ENCODE measurements at regions not wholly inside any gene's neighbourhood (a gene's known extent, or its start where the extent isn't known, plus 50 kb on each side); places are given as distances from the start of the nearest gene placed in this dataset.

DNA sequence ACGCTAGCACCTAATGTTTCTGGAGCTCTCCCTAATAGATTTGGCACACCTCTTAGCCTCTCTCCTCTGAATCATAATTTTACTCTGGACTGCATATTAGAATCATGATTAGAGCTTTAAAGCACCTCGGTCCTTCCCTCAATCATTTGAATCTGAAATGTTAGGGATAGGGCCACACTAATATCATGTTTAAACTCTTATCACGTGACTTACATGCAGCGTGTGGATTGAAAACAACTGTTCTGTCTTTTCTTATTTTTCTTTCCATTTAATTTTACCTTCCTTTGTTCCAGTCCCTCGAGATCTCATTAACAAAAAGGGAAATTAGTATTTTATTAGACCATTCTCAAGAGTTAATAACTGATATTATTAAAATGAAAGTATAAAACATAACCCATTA lies 762.5 kb upstream of the FLRT2 start:
- TF ChIP-seq, protein P1, sequence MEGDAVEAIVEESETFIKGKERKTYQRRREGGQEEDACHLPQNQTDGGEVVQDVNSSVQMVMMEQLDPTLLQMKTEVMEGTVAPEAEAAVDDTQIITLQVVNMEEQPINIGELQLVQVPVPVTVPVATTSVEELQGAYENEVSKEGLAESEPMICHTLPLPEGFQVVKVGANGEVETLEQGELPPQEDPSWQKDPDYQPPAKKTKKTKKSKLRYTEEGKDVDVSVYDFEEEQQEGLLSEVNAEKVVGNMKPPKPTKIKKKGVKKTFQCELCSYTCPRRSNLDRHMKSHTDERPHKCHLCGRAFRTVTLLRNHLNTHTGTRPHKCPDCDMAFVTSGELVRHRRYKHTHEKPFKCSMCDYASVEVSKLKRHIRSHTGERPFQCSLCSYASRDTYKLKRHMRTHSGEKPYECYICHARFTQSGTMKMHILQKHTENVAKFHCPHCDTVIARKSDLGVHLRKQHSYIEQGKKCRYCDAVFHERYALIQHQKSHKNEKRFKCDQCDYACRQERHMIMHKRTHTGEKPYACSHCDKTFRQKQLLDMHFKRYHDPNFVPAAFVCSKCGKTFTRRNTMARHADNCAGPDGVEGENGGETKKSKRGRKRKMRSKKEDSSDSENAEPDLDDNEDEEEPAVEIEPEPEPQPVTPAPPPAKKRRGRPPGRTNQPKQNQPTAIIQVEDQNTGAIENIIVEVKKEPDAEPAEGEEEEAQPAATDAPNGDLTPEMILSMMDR (IDR thresholded peaks at IDR 0.05), result no peak
- no peak for TF ChIP-seq POLR2A (IDR thresholded peaks at IDR 0.05)
- TF ChIP-seq EP300 (IDR thresholded peaks at IDR 0.05), result no peak
